ENCODE measurements at regions not wholly inside any gene's neighbourhood (a gene's known extent, or its start where the extent isn't known, plus 50 kb on each side); places are given as distances from the start of the nearest gene placed in this dataset.

DNA sequence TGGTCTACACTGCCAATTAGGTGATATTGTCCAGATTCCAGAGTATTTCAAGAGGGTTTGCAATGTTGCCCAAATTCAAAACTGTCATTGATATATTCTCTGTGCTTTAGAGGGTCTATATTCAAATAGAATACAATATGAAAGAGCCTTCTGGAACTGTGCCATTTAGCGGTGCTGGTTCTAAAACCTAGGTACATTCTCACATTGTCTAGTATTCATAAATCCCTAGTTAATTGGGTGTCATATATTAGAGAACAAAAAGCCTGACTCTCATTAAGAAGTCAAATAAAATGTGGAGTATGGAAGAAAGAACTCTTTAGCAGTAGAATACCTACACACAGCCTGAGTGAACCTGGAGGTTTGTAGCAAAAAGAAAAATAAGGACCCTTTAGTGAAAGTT lies 447.9 kb downstream of the CNTN6 start:
- TF ChIP-seq, protein P1, sequence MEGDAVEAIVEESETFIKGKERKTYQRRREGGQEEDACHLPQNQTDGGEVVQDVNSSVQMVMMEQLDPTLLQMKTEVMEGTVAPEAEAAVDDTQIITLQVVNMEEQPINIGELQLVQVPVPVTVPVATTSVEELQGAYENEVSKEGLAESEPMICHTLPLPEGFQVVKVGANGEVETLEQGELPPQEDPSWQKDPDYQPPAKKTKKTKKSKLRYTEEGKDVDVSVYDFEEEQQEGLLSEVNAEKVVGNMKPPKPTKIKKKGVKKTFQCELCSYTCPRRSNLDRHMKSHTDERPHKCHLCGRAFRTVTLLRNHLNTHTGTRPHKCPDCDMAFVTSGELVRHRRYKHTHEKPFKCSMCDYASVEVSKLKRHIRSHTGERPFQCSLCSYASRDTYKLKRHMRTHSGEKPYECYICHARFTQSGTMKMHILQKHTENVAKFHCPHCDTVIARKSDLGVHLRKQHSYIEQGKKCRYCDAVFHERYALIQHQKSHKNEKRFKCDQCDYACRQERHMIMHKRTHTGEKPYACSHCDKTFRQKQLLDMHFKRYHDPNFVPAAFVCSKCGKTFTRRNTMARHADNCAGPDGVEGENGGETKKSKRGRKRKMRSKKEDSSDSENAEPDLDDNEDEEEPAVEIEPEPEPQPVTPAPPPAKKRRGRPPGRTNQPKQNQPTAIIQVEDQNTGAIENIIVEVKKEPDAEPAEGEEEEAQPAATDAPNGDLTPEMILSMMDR (IDR thresholded peaks at IDR 0.05) = no peak
- no peak for TF ChIP-seq POLR2A (IDR thresholded peaks at IDR 0.05)
